Small intestine (tissue), 7 donors: ENCODE measurements at regions not wholly inside any gene's neighbourhood (a gene's known extent, or its start where the extent isn't known, plus 50 kb on each side); places are given as distances from the start of the nearest gene placed in this dataset.

Experiments
- DNase-seq, 2 donors: peaks; one replicate each; pipeline versions ENCODE4 v3.0.0 to v3.0.0-alpha.2; 2013
- FAIRE-seq: peaks from 2 replicates; lab custom pipeline; 2012; peaks lifted over from hg19 to GRCh38; lab: Jason Lieb, UNC
- H3K27ac ChIP-seq, 3 donors: one replicate each; pipeline ENCODE4 v1.5.1; 2013; ENCODE audit warnings: low read length in 2 of 3, mild to moderate bottlenecking in 2 of 3, control low read depth in 1 of 3, inconsistent platforms in 1 of 3, low read depth in 1 of 3, moderate library complexity in 1 of 3
- H3K27me3 ChIP-seq, 3 donors: one replicate each; pipeline ENCODE4 v1.6.1; 2013; ENCODE audit warnings: low read length in 3 of 3, inconsistent platforms in 1 of 3; ENCODE audit not compliant: control insufficient read depth in 3 of 3, insufficient read depth in 3 of 3
- H3K36me3 ChIP-seq, 3 donors: one replicate each; pipeline ENCODE4 v1.6.1; 2013; ENCODE audit warnings: low read length in 3 of 3, inconsistent platforms in 1 of 3, low read depth in 1 of 3, mild to moderate bottlenecking in 1 of 3, moderate library complexity in 1 of 3; ENCODE audit not compliant: control insufficient read depth in 3 of 3, insufficient read depth in 2 of 3
- H3K4me1 ChIP-seq, 3 donors: one replicate each; pipeline ENCODE4 v1.6.1; 2013; ENCODE audit warnings: low read length in 2 of 3, inconsistent platforms in 1 of 3, low read depth in 1 of 3, mild to moderate bottlenecking in 1 of 3, moderate library complexity in 1 of 3; ENCODE audit not compliant: control insufficient read depth in 3 of 3, insufficient read depth in 2 of 3
- H3K4me3 ChIP-seq, 3 donors: one replicate each; pipeline ENCODE4 v1.5.1; 2013; ENCODE audit warnings: low read length in 3 of 3, control low read depth in 1 of 3, inconsistent platforms in 1 of 3, low read depth in 1 of 3, mild to moderate bottlenecking in 1 of 3, moderate library complexity in 1 of 3
- H3K9me3 ChIP-seq, 2 donors: one replicate each; pipeline ENCODE4 v1.6.1; 2013; ENCODE audit warnings: low read depth in 1 of 2, low read length in 1 of 2; ENCODE audit not compliant: control insufficient read depth in 2 of 2, insufficient read depth in 1 of 2
- WGBS, 3 donors: extraction: QIAGEN DNeasy Blood & Tissue Kit; methylation state at CpG; one replicate each; pipeline ENCODE4 v1.1.7; 2013; 5-methylcytosine and 5-hydroxymethylcytosine counted together
- donor health status: healthy with polysubstance abuse.
- donor health status: control.
- donor health status: control.
- donor health status: Bipolar disorder and iron deficiency.
- donor health status: healthy.

- peaks cover 0 to 3% of the 10 kb centered on the region in 2 donors for H3K9me3 ChIP-seq
- no peaks in the 10 kb centered on the region for H3K36me3 ChIP-seq
- no peak for FAIRE-seq
- no peak for DNase-seq
- 81 to 87% (median 87%) methylated on average over 3 of the region's 3 CpGs for WGBS, 3 donors
- no peaks in the 10 kb centered on the region for H3K4me1 ChIP-seq
- H3K27me3 ChIP-seq = no peaks in the 10 kb centered on the region
- H3K27ac ChIP-seq = no peak overlapping the region
- H3K4me3 ChIP-seq = no peak overlapping the region
These were observed 829.4 kb upstream of the ALCAM start for GRCh38 chr3:104537323-104537722.

DNA sequence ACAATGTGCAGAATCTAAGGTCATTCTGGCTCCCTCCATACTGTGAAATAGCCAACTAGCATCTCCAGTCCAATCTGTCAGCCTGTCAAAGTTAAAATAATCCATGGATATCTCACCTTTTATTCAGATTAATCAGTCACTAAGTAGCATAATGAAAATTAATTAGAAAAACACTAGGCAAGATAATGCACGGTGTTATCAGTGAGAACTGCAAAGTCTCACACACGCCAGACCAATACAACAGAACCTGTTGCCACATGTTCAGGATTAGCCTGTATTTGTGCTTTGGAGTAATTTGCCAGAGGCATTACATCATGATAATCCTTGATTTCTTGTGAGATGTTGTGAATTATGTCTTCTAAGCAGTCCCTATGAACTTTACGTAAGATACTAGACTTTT lies 820.4 kb upstream of the ALCAM start:
- DNase-seq = no peak
- no peak overlapping the region for H3K27ac ChIP-seq
- H3K4me3 ChIP-seq = no peak overlapping the region
- FAIRE-seq = no peak
- no peaks in the 10 kb centered on the region for H3K27me3 ChIP-seq
- no peaks in the 10 kb centered on the region for H3K4me1 ChIP-seq
- WGBS, 3 donors = 55 to 70% (median 55%) methylated on average over 3 of the region's 3 CpGs
- no peaks in the 10 kb centered on the region for H3K9me3 ChIP-seq
- H3K36me3 ChIP-seq = no peaks in the 10 kb centered on the region

DNA sequence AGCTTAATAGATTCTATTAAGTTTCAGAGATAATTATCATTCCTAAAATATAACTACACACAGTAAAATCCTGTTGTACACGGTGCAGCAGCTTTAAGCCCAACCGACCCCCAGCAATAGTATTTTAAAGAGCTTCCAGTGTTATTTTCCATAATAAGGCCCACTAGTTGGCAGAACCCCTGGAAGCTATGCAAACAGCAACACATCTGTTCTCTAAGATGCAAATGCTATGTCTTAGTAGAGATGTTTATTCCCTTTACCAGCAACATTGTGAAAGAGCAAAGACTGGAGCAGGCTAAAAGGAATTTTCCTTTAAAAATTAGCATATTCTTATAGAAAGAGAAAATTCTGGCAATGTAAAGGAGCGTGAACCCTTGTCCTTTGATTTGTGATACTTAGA lies 819.7 kb upstream of the ALCAM start:
- H3K27me3 ChIP-seq = no peaks in the 10 kb centered on the region
- H3K27ac ChIP-seq = no peak overlapping the region
- WGBS, 3 donors = 44 to 52% (median 46%) methylated on average over 3 of the region's 3 CpGs
- H3K4me1 ChIP-seq = no peaks in the 10 kb centered on the region
- DNase-seq (no peak), FAIRE-seq (no peak)
- no peaks in the 10 kb centered on the region for H3K36me3 ChIP-seq
- H3K9me3 ChIP-seq = no peaks in the 10 kb centered on the region
- H3K4me3 ChIP-seq = no peak overlapping the region

- FAIRE-seq = no peak
- H3K9me3 ChIP-seq = no peaks in the 10 kb centered on the region
These were observed 818.3 kb upstream of the ALCAM start for GRCh38 chr3:104548401-104548800.

GRCh38 chr3:104549099-104549714 lies 817.5 kb upstream of the ALCAM start:
- DNase-seq = no peak
- H3K9me3 ChIP-seq = no peaks in the 10 kb centered on the region
- H3K27me3 ChIP-seq = no peaks in the 10 kb centered on the region
- H3K27ac ChIP-seq = no peak overlapping the region
- 49 to 61% (median 51%) methylated on average over 4 of the region's 4 CpGs for WGBS, 3 donors
- no peak overlapping the region for H3K4me3 ChIP-seq
- no peak for FAIRE-seq
- no peaks in the 10 kb centered on the region for H3K4me1 ChIP-seq
- H3K36me3 ChIP-seq = no peaks in the 10 kb centered on the region

More at GRCh38 chr3:104548401-104548800, 818.3 kb upstream of the ALCAM start:
- no peak for DNase-seq
- Histone ChIP-seq H3K36me3 (no peaks in the 10 kb centered on the region), H3K27ac (no peak overlapping the region), H3K4me1 (no peaks in the 10 kb centered on the region), H3K4me3 (no peak overlapping the region), H3K27me3 (no peaks in the 10 kb centered on the region)
- WGBS, 3 donors = 66 to 83% (median 72%) methylated on average over 8 of the region's 8 CpGs

DNA sequence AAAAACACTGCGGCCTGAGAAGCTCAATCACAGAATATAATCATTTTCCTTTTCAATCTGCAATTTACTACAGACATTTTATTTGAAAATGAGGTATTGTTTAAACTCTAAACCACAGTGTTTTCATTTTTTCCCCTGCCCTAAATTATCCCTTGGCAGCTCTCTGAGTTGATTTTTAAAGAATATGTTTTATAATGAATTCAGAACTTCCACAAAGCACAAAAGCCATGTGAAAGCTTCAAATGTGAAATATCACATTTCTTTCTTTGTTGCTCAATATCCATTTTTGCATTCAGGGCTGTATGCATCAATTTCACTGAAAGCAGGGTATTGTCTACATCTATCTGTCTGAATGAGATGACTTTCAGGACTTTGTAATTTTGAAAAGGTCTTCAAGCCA lies 813.6 kb upstream of the ALCAM start:
- Histone ChIP-seq H3K4me3 (no peak overlapping the region), H3K4me1 (no peaks in the 10 kb centered on the region), H3K27ac (no peak overlapping the region), H3K27me3 (no peaks in the 10 kb centered on the region), H3K9me3 (no peaks in the 10 kb centered on the region), H3K36me3 (no peaks in the 10 kb centered on the region)
- 85 to 91% (median 86%) methylated on average over 1 of the region's 1 CpG for WGBS, 3 donors
- FAIRE-seq (no peak), DNase-seq (no peak)

DNA sequence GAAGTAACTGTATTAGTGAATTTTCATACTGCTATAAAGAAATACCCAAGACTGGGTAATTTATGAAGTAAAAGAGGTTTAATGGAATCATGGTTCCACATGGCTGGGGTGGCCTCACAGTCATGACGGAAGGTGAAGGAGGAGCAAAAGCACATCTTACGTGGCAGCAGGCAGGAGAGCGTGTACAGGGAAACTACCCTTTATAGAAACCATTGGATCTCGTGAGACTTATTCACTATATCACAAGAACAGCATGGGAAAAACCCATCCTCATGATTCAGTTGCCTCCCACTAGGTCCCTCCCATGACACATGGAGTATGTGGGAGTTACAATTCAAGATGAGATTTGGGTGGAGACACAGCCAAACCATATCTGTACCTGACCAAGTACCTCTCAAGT lies 812.3 kb upstream of the ALCAM start:
- FAIRE-seq = no peak
- WGBS, 3 donors = 81 to 93% (median 85%) methylated on average over 4 of the region's 4 CpGs

DNA sequence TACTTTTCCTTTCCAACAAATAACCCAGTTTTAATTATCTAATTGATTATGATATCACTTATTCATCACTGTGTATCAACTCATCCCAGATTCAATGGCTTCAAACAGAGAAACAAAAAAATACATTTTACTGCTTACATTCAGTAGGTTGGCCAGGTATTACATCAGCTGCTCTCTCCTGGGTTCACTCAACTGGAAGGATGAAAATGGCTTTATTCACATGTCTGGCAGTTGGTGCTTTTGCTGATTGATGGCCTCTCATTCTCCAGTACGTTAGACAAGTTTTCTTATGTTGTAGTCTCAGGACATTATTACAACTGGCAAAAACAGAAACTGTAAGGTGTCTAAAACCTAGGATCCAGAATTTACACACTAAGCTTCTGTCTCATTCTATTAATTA lies 811.0 kb upstream of the ALCAM start:
- Histone ChIP-seq H3K36me3 (no peaks in the 10 kb centered on the region), H3K27me3 (no peaks in the 10 kb centered on the region), H3K4me3 (no peak overlapping the region), H3K27ac (no peak overlapping the region), H3K4me1 (no peaks in the 10 kb centered on the region), H3K9me3 (no peaks in the 10 kb centered on the region)
- FAIRE-seq (no peak), DNase-seq (no peak)
- WGBS, 3 donors = 32 to 63% (median 40%) methylated on average over 1 of the region's 1 CpG

More for the DNA sequence above, 812.3 kb upstream of the ALCAM start:
- Histone ChIP-seq H3K4me1 (no peaks in the 10 kb centered on the region), H3K27ac (no peak overlapping the region), H3K4me3 (no peak overlapping the region), H3K36me3 (no peaks in the 10 kb centered on the region), H3K9me3 (no peaks in the 10 kb centered on the region), H3K27me3 (no peaks in the 10 kb centered on the region)
- no peak for DNase-seq
